ENCODE measurements at regions not wholly inside any gene's neighbourhood (a gene's known extent, or its start where the extent isn't known, plus 50 kb on each side); places are given as distances from the start of the nearest gene placed in this dataset.

DNA sequence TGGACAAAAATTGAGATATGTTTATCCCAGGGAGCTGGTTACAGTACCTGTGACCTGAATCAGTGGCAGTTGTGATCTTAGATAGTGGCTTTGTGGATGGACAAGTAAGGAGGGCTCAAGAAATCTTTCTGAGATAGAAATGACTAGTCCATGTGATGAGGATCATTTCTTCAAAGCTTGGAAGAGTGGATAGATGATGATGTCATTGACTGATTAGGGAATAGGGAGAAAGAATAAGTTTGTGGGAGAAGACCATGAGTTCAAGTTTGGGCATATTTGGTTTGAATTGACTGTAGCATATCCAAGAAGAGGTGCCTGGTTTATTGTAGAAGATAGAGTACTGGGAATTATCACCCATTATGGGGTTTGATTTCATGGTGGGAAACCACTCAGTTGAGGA lies 336.7 kb upstream of the PRICKLE1 start:
- no peaks in the 10 kb centered on the region for H3K4me1 ChIP-seq (ENCODE audit: control insufficient read depth, insufficient read depth, low read length)
- H3K36me3 ChIP-seq (ENCODE audit: control insufficient read depth, insufficient read depth, low read length), result no peaks in the 10 kb centered on the region
- H3K27me3 ChIP-seq (ENCODE audit: control insufficient read depth, insufficient read depth, low read length), result no peaks in the 10 kb centered on the region
- no peak for DNase-seq (ENCODE audit: low read depth, low spot score)
- H3K27ac ChIP-seq (ENCODE audit: low read length), result no peak overlapping the region
- no peak overlapping the region for H3K4me3 ChIP-seq (ENCODE audit: low read length)
- H3K9me3 ChIP-seq (ENCODE audit: control insufficient read depth, insufficient read depth, low read length), result no peaks in the 10 kb centered on the region

DNA sequence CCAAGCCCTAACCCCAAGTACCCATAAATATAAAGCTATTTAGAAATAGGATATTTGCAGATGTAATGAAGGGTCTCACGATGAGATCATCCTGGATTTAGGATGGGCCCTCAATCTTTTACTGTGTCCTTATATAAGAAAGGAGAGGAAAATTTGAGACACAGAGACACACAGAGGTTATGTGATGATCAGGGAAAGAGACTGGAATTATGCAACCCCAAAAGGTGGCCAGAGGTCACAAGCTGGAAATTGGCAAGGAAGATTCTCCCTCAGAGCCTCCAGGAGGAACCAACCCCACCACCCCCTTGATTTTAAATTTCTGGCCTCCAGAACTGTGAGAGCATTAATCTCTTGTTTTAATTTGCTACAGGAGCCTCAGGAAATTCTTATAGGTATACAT lies 334.9 kb upstream of the PRICKLE1 start:
- Histone ChIP-seq H3K4me1 (ENCODE audit: control insufficient read depth, insufficient read depth, low read length) (no peaks in the 10 kb centered on the region), H3K27me3 (ENCODE audit: control insufficient read depth, insufficient read depth, low read length) (no peaks in the 10 kb centered on the region), H3K9me3 (ENCODE audit: control insufficient read depth, insufficient read depth, low read length) (no peaks in the 10 kb centered on the region), H3K4me3 (ENCODE audit: low read length) (no peak overlapping the region), H3K36me3 (ENCODE audit: control insufficient read depth, insufficient read depth, low read length) (no peaks in the 10 kb centered on the region), H3K27ac (ENCODE audit: low read length) (no peak overlapping the region)
- no peak for DNase-seq (ENCODE audit: low read depth, low spot score)
- no CpG with 5 or more reads among the region's 1 CpG for WGBS (ENCODE audit: insufficient coverage, insufficient read length)

DNA sequence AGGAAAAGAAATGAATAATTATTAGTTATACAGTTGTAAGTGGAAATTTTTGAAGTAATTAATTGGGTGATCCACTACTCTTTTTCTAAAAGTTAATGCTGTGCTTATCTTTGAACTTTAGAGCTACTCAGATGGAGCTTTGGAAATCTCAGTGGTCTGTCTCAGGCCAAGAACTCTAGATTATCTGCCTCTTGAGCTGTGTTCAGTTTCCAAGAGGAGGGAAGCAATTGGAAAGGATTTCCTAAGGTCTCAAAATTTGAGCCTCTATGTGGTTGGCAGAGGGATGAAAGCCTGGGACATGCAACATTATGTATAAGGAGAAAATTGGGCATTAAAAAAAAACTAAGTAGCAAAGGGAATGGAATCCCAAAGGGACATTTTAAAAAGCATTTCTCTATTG lies 334.0 kb upstream of the PRICKLE1 start:
- Histone ChIP-seq H3K36me3 (ENCODE audit: control insufficient read depth, insufficient read depth, low read length) (no peaks in the 10 kb centered on the region), H3K9me3 (ENCODE audit: control insufficient read depth, insufficient read depth, low read length) (no peaks in the 10 kb centered on the region), H3K27ac (ENCODE audit: low read length) (no peak overlapping the region), H3K27me3 (ENCODE audit: control insufficient read depth, insufficient read depth, low read length) (no peaks in the 10 kb centered on the region), H3K4me3 (ENCODE audit: low read length) (no peak overlapping the region), H3K4me1 (ENCODE audit: control insufficient read depth, insufficient read depth, low read length) (no peaks in the 10 kb centered on the region)
- no peak for DNase-seq (ENCODE audit: low read depth, low spot score)

DNA sequence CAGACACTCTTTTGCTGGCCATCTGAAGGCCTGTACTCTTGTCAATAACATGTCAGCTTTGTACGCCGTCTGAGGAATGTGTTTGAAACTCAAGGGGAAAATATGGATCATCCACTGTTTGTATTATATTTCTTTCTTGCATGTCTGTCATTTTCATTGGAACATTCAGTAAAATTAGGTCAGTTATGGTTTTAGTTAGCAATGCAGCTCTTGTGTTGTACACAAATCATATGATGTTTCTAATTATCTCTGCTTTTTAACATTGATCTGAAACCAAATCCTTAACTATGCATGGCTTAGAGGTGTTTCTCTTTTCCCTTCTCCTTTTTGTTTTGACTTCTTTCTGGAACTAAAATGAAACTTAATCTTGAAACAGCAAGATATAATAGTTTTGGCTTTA lies 333.6 kb upstream of the PRICKLE1 start:
- no peak for DNase-seq (ENCODE audit: low read depth, low spot score)
- no peaks in the 10 kb centered on the region for H3K27me3 ChIP-seq (ENCODE audit: control insufficient read depth, insufficient read depth, low read length)
- H3K27ac ChIP-seq (ENCODE audit: low read length), result no peak overlapping the region
- H3K36me3 ChIP-seq (ENCODE audit: control insufficient read depth, insufficient read depth, low read length), result no peaks in the 10 kb centered on the region
- no peaks in the 10 kb centered on the region for H3K9me3 ChIP-seq (ENCODE audit: control insufficient read depth, insufficient read depth, low read length)
- WGBS (ENCODE audit: insufficient coverage, insufficient read length), result no CpG with 5 or more reads among the region's 2 CpGs
- no peak overlapping the region for H3K4me3 ChIP-seq (ENCODE audit: low read length)
- H3K4me1 ChIP-seq (ENCODE audit: control insufficient read depth, insufficient read depth, low read length), result no peaks in the 10 kb centered on the region

DNA sequence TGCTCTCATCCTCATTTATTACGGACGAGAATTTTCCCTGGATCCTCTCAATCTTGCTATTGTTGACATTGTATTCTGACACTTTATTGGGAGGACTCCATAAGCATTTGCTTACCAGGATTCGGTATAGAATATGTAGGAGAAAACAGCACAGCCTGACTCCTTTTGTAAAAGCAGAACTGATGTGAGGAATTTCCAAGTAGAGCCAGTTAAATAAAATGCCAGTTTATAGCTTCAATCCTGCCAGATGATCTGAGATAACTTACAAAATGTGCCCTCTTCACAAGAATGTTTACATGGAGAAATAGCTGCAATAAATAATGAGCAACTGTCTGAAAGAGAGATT lies 332.9 kb upstream of the PRICKLE1 start:
- Histone ChIP-seq H3K36me3 (ENCODE audit: control insufficient read depth, insufficient read depth, low read length) (no peaks in the 10 kb centered on the region), H3K4me1 (ENCODE audit: control insufficient read depth, insufficient read depth, low read length) (no peaks in the 10 kb centered on the region), H3K27me3 (ENCODE audit: control insufficient read depth, insufficient read depth, low read length) (no peaks in the 10 kb centered on the region), H3K9me3 (ENCODE audit: control insufficient read depth, insufficient read depth, low read length) (no peaks in the 10 kb centered on the region), H3K4me3 (ENCODE audit: low read length) (no peak overlapping the region), H3K27ac (ENCODE audit: low read length) (no peak overlapping the region)
- no CpG with 5 or more reads among the region's 3 CpGs for WGBS (ENCODE audit: insufficient coverage, insufficient read length)
- no peak for DNase-seq (ENCODE audit: low read depth, low spot score)

DNA sequence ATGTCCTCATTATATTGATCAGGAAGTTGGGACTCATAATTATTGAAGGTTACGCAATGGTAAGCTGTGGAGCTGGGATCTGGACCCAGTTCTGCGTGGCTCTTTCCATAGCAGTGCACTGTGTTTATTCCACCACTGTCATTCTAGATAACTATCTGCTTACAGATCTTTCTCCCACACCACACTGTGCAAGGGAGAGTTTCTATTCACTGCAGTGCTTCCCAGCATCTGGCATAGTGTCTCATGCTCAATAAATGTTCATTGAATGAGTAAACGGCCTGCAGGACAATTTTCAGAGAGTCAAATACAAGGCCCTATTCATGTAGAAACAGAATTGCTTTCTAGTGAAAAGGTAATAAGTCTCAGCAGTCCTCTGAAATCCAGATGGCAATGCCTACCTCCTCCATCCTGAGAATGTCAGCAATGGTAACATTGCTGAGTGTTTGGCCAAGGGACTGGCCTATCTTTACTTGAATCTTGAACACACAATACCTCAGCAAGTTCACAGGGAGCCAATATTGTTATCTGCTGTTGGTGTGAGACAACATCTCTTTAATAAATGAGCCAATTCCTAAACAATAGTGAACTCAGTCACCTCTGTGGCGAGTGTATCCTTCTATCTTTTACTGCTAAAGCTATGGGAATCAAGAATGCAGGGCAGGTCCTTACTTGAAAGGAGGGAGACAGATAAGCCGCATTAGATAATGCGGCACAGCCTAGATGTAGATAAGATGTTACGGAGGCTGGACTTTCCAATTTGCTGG lies 332.4 kb upstream of the PRICKLE1 start:
- Histone ChIP-seq H3K36me3 (ENCODE audit: control insufficient read depth, insufficient read depth, low read length) (no peaks in the 10 kb centered on the region), H3K4me3 (ENCODE audit: low read length) (no peak overlapping the region), H3K9me3 (ENCODE audit: control insufficient read depth, insufficient read depth, low read length) (no peaks in the 10 kb centered on the region), H3K27me3 (ENCODE audit: control insufficient read depth, insufficient read depth, low read length) (no peaks in the 10 kb centered on the region), H3K27ac (ENCODE audit: low read length) (no peak overlapping the region), H3K4me1 (ENCODE audit: control insufficient read depth, insufficient read depth, low read length) (no peaks in the 10 kb centered on the region)
- no peak for DNase-seq (ENCODE audit: low read depth, low spot score)
- WGBS (ENCODE audit: insufficient coverage, insufficient read length), result no CpG with 5 or more reads among the region's 7 CpGs

DNA sequence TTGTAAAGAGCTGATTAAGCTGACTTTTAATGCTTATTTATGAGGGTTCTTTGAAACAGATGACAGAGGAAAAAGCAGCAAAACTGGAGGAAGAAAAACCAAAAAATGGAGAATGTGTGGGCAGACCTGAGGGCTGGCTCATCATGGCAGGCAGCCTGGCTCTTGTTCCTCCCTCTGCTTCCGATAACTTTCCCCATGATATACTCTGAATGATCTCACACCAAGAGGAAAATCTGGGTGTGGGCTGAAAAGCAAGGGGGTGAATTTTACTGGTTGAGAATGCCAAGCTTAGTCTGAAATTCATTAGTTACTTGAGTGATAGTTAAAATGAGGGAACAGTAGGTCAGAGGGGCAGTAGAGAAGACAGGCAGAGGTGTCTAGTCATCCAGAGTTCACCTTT lies 330.1 kb upstream of the PRICKLE1 start:
- Histone ChIP-seq H3K36me3 (ENCODE audit: control insufficient read depth, insufficient read depth, low read length) (no peaks in the 10 kb centered on the region), H3K4me3 (ENCODE audit: low read length) (no peak overlapping the region), H3K27ac (ENCODE audit: low read length) (no peak overlapping the region), H3K27me3 (ENCODE audit: control insufficient read depth, insufficient read depth, low read length) (no peaks in the 10 kb centered on the region), H3K9me3 (ENCODE audit: control insufficient read depth, insufficient read depth, low read length) (no peaks in the 10 kb centered on the region), H3K4me1 (ENCODE audit: control insufficient read depth, insufficient read depth, low read length) (no peaks in the 10 kb centered on the region)
- no CpG with 5 or more reads among the region's 1 CpG for WGBS (ENCODE audit: insufficient coverage, insufficient read length)
- no peak for DNase-seq (ENCODE audit: low read depth, low spot score)

DNA sequence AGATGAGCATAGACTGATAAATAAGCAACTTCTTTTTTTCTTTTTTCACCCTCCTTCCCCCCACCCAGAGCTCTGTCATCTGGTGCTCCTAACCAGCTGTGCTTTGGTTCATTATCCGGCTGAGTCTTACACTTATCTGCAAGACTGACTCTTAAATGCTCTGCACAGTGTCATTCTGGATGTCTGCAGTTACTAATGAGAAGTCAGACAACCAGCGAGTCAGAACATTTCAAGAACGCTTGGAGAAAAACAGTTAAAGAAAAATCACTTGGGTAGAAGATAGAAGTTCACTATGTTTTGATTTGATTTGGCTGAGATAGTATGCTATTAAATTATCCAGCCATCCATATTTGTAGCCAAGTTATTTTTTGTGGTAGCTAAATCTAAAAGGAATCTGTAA lies 328.9 kb upstream of the PRICKLE1 start:
- H3K27me3 ChIP-seq (ENCODE audit: control insufficient read depth, insufficient read depth, low read length), result no peaks in the 10 kb centered on the region
- no peak overlapping the region for H3K4me3 ChIP-seq (ENCODE audit: low read length)
- no peaks in the 10 kb centered on the region for H3K4me1 ChIP-seq (ENCODE audit: control insufficient read depth, insufficient read depth, low read length)
- DNase-seq (ENCODE audit: low read depth, low spot score), result no peak
- H3K36me3 ChIP-seq (ENCODE audit: control insufficient read depth, insufficient read depth, low read length), result no peaks in the 10 kb centered on the region
- H3K27ac ChIP-seq (ENCODE audit: low read length), result no peak overlapping the region
- WGBS (ENCODE audit: insufficient coverage, insufficient read length), result no CpG with 5 or more reads among the region's 3 CpGs
- H3K9me3 ChIP-seq (ENCODE audit: control insufficient read depth, insufficient read depth, low read length), result no peaks in the 10 kb centered on the region

DNA sequence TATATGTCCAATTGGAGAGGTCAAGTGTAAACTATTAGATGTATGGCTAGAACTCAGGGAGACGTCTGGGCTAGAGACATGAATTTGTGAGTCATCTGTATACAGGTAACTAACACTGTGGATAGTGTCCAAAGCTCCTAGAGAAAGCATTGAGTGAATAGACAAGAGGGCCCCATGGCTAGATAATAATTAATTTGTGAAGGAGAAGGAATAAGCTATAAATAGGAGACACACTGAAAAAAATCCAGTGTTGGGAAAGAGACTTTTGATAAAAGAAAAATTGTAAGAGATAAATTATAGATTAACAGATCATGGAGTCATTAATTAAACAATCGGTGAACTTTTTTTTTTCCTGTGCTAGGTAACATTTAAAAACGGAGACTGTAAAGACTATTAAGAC lies 326.6 kb upstream of the PRICKLE1 start:
- Histone ChIP-seq H3K9me3 (ENCODE audit: control insufficient read depth, insufficient read depth, low read length) (no peaks in the 10 kb centered on the region), H3K27ac (ENCODE audit: low read length) (no peak overlapping the region), H3K36me3 (ENCODE audit: control insufficient read depth, insufficient read depth, low read length) (no peaks in the 10 kb centered on the region), H3K4me1 (ENCODE audit: control insufficient read depth, insufficient read depth, low read length) (no peaks in the 10 kb centered on the region), H3K4me3 (ENCODE audit: low read length) (no peak overlapping the region), H3K27me3 (ENCODE audit: control insufficient read depth, insufficient read depth, low read length) (no peaks in the 10 kb centered on the region)
- 100% methylated on average over 1 of the region's 3 CpGs for WGBS (ENCODE audit: insufficient coverage, insufficient read length)
- DNase-seq (ENCODE audit: low read depth, low spot score), result no peak

DNA sequence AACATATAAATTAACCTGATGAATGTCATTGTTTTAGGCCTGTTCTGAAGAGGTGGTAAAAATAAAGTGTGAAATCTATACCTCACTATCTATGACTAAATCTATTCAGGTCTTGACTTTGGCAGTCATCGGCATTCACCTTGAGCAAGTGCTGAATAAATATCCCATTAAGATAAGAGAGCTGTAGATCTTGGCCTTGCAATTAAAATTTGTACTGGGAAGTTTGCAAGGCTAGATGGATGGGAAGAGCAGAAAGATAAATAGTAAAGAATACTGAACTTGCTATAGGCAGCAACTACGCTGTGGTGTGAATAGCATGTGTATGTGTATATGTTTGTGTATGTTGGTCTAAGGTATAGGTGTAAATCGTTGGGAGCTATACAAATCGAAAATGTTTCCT lies 325.9 kb upstream of the PRICKLE1 start:
- no peaks in the 10 kb centered on the region for H3K9me3 ChIP-seq (ENCODE audit: control insufficient read depth, insufficient read depth, low read length)
- no peak overlapping the region for H3K27ac ChIP-seq (ENCODE audit: low read length)
- DNase-seq (ENCODE audit: low read depth, low spot score), result no peak
- H3K4me1 ChIP-seq (ENCODE audit: control insufficient read depth, insufficient read depth, low read length), result no peaks in the 10 kb centered on the region
- H3K4me3 ChIP-seq (ENCODE audit: low read length), result no peak overlapping the region
- WGBS (ENCODE audit: insufficient coverage, insufficient read length), result no CpG with 5 or more reads among the region's 4 CpGs
- H3K27me3 ChIP-seq (ENCODE audit: control insufficient read depth, insufficient read depth, low read length), result no peaks in the 10 kb centered on the region
- no peaks in the 10 kb centered on the region for H3K36me3 ChIP-seq (ENCODE audit: control insufficient read depth, insufficient read depth, low read length)

DNA sequence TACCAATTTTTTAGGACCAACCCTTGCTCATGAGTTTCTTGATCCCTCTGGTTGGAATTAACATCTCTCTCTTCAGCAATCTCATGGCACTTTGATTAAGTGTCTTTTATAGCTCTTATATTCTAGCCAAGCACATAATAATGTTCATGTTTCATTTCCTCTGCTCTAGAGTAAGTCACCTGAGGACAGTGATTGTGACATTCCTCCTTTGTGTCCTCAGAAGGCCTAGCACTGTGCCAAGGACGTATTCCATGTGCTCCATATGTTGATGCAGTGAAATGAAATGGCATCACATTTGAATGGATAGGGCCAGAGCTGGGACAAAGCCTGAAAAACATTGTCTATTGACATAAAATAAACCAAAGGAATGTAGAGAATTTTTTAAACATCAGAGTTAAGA lies 322.8 kb upstream of the PRICKLE1 start:
- WGBS (ENCODE audit: insufficient coverage, insufficient read length), result no CpG with 5 or more reads among the region's 1 CpG

More for the DNA sequence above, 322.8 kb upstream of the PRICKLE1 start:
- Histone ChIP-seq H3K9me3 (ENCODE audit: control insufficient read depth, insufficient read depth, low read length) (no peaks in the 10 kb centered on the region), H3K4me3 (ENCODE audit: low read length) (no peak overlapping the region), H3K27me3 (ENCODE audit: control insufficient read depth, insufficient read depth, low read length) (no peaks in the 10 kb centered on the region), H3K4me1 (ENCODE audit: control insufficient read depth, insufficient read depth, low read length) (no peaks in the 10 kb centered on the region), H3K27ac (ENCODE audit: low read length) (no peak overlapping the region), H3K36me3 (ENCODE audit: control insufficient read depth, insufficient read depth, low read length) (no peaks in the 10 kb centered on the region)
- no peak for DNase-seq (ENCODE audit: low read depth, low spot score)
